Neural progenitor cell (in vitro differentiated cells): ENCODE measurements at regions not wholly inside any gene's neighbourhood (a gene's known extent, or its start where the extent isn't known, plus 50 kb on each side); places are given as distances from the start of the nearest gene placed in this dataset.

Experiments
- DNase-seq: peaks from one replicate; pipeline ENCODE4 v3.0.0-alpha.2; 2016; ENCODE audit warnings: low spot score
- H2AFZ ChIP-seq: fragments of 200-600 bp; sonication (generic); replicated peaks from 2 replicates; pipeline ENCODE4 v1.6.1; 2016; ENCODE audit warnings: antibody characterized with exemption
- H3F3A ChIP-seq: fragments of 200-600 bp; sonication (generic); 2 replicates; pipeline ENCODE4 v1.6.1; 2016; ENCODE audit warnings: antibody characterized with exemption, low read depth
- H3K27ac ChIP-seq: fragments of 200-600 bp; sonication (generic); 2 replicates; pipeline ENCODE4 v1.5.1; 2016; ENCODE audit warnings: mild to moderate bottlenecking
- H3K27me3 ChIP-seq: fragments of 200-600 bp; sonication (generic); 2 replicates; pipeline ENCODE4 v1.6.1; 2016; ENCODE audit warnings: mild to moderate bottlenecking, moderate library complexity
- H3K36me3 ChIP-seq: fragments of 200-600 bp; sonication (generic); 2 replicates; pipeline ENCODE4 v1.5.1; 2016
- H3K4me1 ChIP-seq: fragments of 200-600 bp; sonication (generic); 2 replicates; pipeline ENCODE4 v1.6.1; 2016; ENCODE audit warnings: mixed run types
- H3K4me2 ChIP-seq: fragments of 200-600 bp; sonication (generic); 2 replicates; pipeline ENCODE4 v1.6.1; 2016
- H3K4me3 ChIP-seq: fragments of 200-600 bp; sonication (generic); 2 replicates; pipeline ENCODE4 v1.5.1; 2016
- H3K79me2 ChIP-seq: fragments of 200-600 bp; sonication (generic); 2 replicates; pipeline ENCODE4 v1.6.1; 2016; ENCODE audit warnings: low read depth
- H3K9ac ChIP-seq: fragments of 200-600 bp; sonication (generic); 2 replicates; pipeline ENCODE4 v1.6.1; 2016
- H3K9me3 ChIP-seq: fragments of 200-600 bp; sonication (generic); 2 replicates; pipeline ENCODE4 v1.5.1; 2016; ENCODE audit warnings: low read depth
- H4K20me1 ChIP-seq: fragments of 200-600 bp; sonication (generic); 2 replicates; pipeline ENCODE4 v1.6.1; 2016; ENCODE audit warnings: low read depth
- H3K27ac Mint-ChIP-seq: 3 replicates; pipeline ENCODE4 v1.8.0; 2021; ENCODE audit warnings: mixed read lengths
- H3K27me3 Mint-ChIP-seq: 2 replicates; pipeline ENCODE4 v1.8.0; 2022; ENCODE audit warnings: low read depth, mild to moderate bottlenecking, inconsistent platforms, moderate library complexity, mixed read lengths; ENCODE audit not compliant: insufficient read depth
- H3K36me3 Mint-ChIP-seq: 3 replicates; pipeline ENCODE4 v1.8.0; 2021; ENCODE audit warnings: mixed read lengths
- H3K4me1 Mint-ChIP-seq: 3 replicates; pipeline ENCODE4 v1.8.0; 2021; ENCODE audit warnings: mixed read lengths
- H3K4me3 Mint-ChIP-seq: 3 replicates; pipeline ENCODE4 v1.8.0; 2021; ENCODE audit warnings: mild to moderate bottlenecking, moderate library complexity, mixed read lengths
- H3K9me3 Mint-ChIP-seq: 3 replicates; pipeline ENCODE4 v1.8.0; 2020; ENCODE audit warnings: mixed read lengths
- CTCF ChIP-seq: fragments of 200-600 bp; sonication (generic); IDR thresholded peaks from 2 replicates; pipeline ENCODE4 v1.5.1; 2017; ENCODE audit warnings: antibody characterized with exemption, mild to moderate bottlenecking
- EZH2 ChIP-seq: fragments of 200-600 bp; sonication (generic); IDR thresholded peaks from 2 replicates; pipeline ENCODE4 v1.6.1; 2017; ENCODE audit warnings: antibody characterized with exemption, mild to moderate bottlenecking, moderate library complexity
- EZH2phosphoT487 ChIP-seq: fragments of 200-600 bp; sonication (generic); IDR thresholded peaks from 2 replicates; pipeline ENCODE4 v1.6.1; 2017; ENCODE audit warnings: antibody characterized with exemption

GRCh38 chr2:64379186-64379585 is 74.8 kb upstream of the LGALSL start:
- H3K36me3 ChIP-seq: no peaks in the 10 kb centered on the region
- no peak overlapping the region for H3K4me2 ChIP-seq
- TF ChIP-seq CTCF (no peak), EZH2 (no peak), EZH2phosphoT487 (no peak)
- no peaks in the 10 kb centered on the region for H3K79me2 ChIP-seq
- no peak overlapping the region for H3K9ac ChIP-seq
- Mint-ChIP-seq H3K27me3 (peaks cover 10% of the 10 kb centered on the region), H3K36me3 (no peaks in the 10 kb centered on the region), H3K4me1 (peaks cover 21% of the 10 kb centered on the region), H3K27ac (no peak overlapping the region), H3K4me3 (no peak overlapping the region), H3K9me3 (peaks cover 3% of the 10 kb centered on the region)
- no peaks in the 10 kb centered on the region for H3F3A ChIP-seq
- no peak overlapping the region for H3K27ac ChIP-seq
- H3K9me3 ChIP-seq: no peaks in the 10 kb centered on the region
- H2AFZ ChIP-seq: no peak overlapping the region
- no peaks in the 10 kb centered on the region for H3K27me3 ChIP-seq
- no peak for DNase-seq
- H3K4me1 ChIP-seq: no peaks in the 10 kb centered on the region
- no peak overlapping the region for H3K4me3 ChIP-seq
- no peaks in the 10 kb centered on the region for H4K20me1 ChIP-seq

DNA sequence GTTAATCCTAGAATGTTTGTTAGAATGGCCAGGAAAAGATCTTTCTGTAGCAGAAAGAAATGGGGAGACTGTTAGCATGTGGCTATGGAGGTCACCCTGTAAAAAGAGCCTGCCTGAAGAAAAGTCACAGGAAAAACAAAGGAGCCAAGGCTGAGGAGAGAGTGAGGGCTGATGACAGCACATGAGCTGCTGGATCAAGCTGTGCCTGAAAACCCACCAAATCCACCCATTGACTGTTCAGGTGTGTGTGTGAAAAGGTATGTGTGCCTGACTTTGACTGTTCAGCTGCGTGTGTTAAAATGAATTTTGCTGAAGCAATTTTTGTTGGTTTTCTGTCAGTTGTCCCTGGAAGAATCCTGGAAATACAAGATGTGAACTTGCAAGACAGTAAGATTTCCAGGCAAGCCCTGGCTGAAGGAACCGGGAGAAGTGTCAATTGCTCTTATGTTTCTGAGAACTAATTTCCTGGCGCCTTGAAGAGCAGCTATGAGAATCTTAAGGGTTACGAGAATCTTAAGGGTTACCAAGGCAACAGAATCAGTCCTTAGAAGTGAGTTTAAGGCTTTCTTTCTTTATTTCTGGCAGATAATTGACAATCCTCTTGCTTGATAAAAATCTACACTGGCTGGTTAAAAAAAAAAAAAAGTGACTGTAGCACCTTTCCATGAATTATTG is 73.0 kb upstream of the LGALSL start:
- H3K27me3 ChIP-seq: no peaks in the 10 kb centered on the region
- Mint-ChIP-seq H3K4me3 (no peak overlapping the region), H3K27ac (no peak overlapping the region), H3K4me1 (peaks cover 21% of the 10 kb centered on the region), H3K36me3 (no peaks in the 10 kb centered on the region), H3K27me3 (peaks cover 10% of the 10 kb centered on the region), H3K9me3 (no peaks in the 10 kb centered on the region)
- no peaks in the 10 kb centered on the region for H3K4me1 ChIP-seq
- H3K4me3 ChIP-seq: no peak overlapping the region
- no peaks in the 10 kb centered on the region for H4K20me1 ChIP-seq
- H3K4me2 ChIP-seq: no peak overlapping the region
- H3F3A ChIP-seq: no peaks in the 10 kb centered on the region
- no peak for DNase-seq
- no peak overlapping the region for H3K27ac ChIP-seq
- no peaks in the 10 kb centered on the region for H3K9me3 ChIP-seq
- no peak overlapping the region for H2AFZ ChIP-seq
- H3K36me3 ChIP-seq: no peaks in the 10 kb centered on the region
- TF ChIP-seq CTCF (no peak), EZH2phosphoT487 (no peak), EZH2 (no peak)
- no peaks in the 10 kb centered on the region for H3K79me2 ChIP-seq
- no peak overlapping the region for H3K9ac ChIP-seq

- TF ChIP-seq EZH2phosphoT487 (no peak), CTCF (no peak), EZH2 (no peak)
- Mint-ChIP-seq H3K27ac (no peak overlapping the region), H3K4me1 (peaks cover 28% of the 10 kb centered on the region), H3K4me3 (no peak overlapping the region), H3K36me3 (no peaks in the 10 kb centered on the region), H3K9me3 (no peaks in the 10 kb centered on the region), H3K27me3 (peaks cover 5% of the 10 kb centered on the region)
- H3K4me1 ChIP-seq: no peaks in the 10 kb centered on the region
- H3K36me3 ChIP-seq: no peaks in the 10 kb centered on the region
- no peaks in the 10 kb centered on the region for H3K27me3 ChIP-seq
- H3F3A ChIP-seq: no peaks in the 10 kb centered on the region
- no peak overlapping the region for H3K4me2 ChIP-seq
- no peak for DNase-seq
- no peak overlapping the region for H3K27ac ChIP-seq
- H3K79me2 ChIP-seq: no peaks in the 10 kb centered on the region
- no peaks in the 10 kb centered on the region for H3K9me3 ChIP-seq
- no peak overlapping the region for H3K9ac ChIP-seq
- H2AFZ ChIP-seq: no peak overlapping the region
- H3K4me3 ChIP-seq: no peak overlapping the region
- no peaks in the 10 kb centered on the region for H4K20me1 ChIP-seq
Measured at GRCh38 chr2:64383016-64383591, 70.9 kb upstream of the LGALSL start.
